ENCODE measurements at regions not wholly inside any gene's neighbourhood (a gene's known extent, or its start where the extent isn't known, plus 50 kb on each side); places are given as distances from the start of the nearest gene placed in this dataset.

GRCh38 chr6:56837322-56837894, 117.5 kb upstream of the BEND6 start:
- TF ChIP-seq CTCF (IDR thresholded peaks at IDR 0.05) (no peak), POLR2A (IDR thresholded peaks at IDR 0.05) (no peak), POLR2AphosphoS5 (IDR thresholded peaks at IDR 0.05) (no peak)
